HCT116 (cell line): ENCODE measurements at regions not wholly inside any gene's neighbourhood (a gene's known extent, or its start where the extent isn't known, plus 50 kb on each side); places are given as distances from the start of the nearest gene placed in this dataset.

Experiments used
- ATAC-seq: fragments of 200-7000 bp; cut with Tn5 transposase; 2 replicates; pipeline ENCODE4 v1.9.1; 2020; ENCODE audit warnings: mild to moderate bottlenecking, moderate library complexity
- BruUV-seq: library from RNA; stranded (reverse); fragments of 400-500 nt; replicated peaks from 2 replicates; lab custom pipeline; 2021; lab: Mats Ljungman, UMichigan
- CTCF ChIA-PET: fragments of 300-600 bp; sonication (Branson Sonifier 250); formaldehyde crosslinking; loops from one replicate; lab custom pipeline; 2021; ENCODE audit warnings: antibody characterized with exemption; lab: Charles Lee
- POLR2A ChIA-PET: fragments of 300-600, 350-600 bp; sonication (Branson Sonifier 250); formaldehyde crosslinking; loops from one replicate; lab custom pipeline; 2021; ENCODE audit warnings: antibody characterized with exemption; lab: Charles Lee
- RAD21 ChIA-PET, 2 experiments: fragments of 300-600 bp; sonication (Branson Sonifier 250); formaldehyde crosslinking; loops; one replicate each; lab custom pipeline; 2023; ENCODE audit warnings: low total read pairs in 2 of 2; ENCODE audit not compliant: uncharacterized antibody in 2 of 2, unreplicated experiment in 2 of 2, low non-redundant PET in 1 of 2; lab: Charles Lee
- DNase-seq: peaks from one replicate; pipeline ENCODE4 v3.0.0-alpha.2; 2010; ENCODE audit warnings: low read depth, low spot score
- H2AFZ ChIP-seq: fragments of 200-600 bp; shearing (Covaris generic), sonication (generic); 2 replicates; pipeline ENCODE4 v1.6.1; 2017; ENCODE audit warnings: low read depth, mixed run types, mixed read lengths, antibody characterized with exemption, low read length; ENCODE audit not compliant: poor library complexity, severe bottlenecking
- H3K27ac ChIP-seq: 2 replicates; pipeline ENCODE4 v1.5.1; 2012; ENCODE audit warnings: low read depth, low read length
- H3K27me3 ChIP-seq: fragments of 200-600 bp; sonication (generic); 2 replicates; pipeline ENCODE4 v1.6.1; 2016; ENCODE audit warnings: mixed run types, low read length, mixed read lengths; ENCODE audit not compliant: insufficient read depth
- H3K36me3 ChIP-seq, 2 experiments: fragments of 200-500 bp in 1 of 2; fragments of 200-600 bp in 1 of 2; sonication (Bioruptor generic) in 1 of 2; sonication (generic) in 1 of 2; 2 replicates each; pipeline versions ENCODE4 v1.5.1 to v1.6.1; 2014 to 2016; ENCODE audit warnings: low read length in 2 of 2, inconsistent platforms in 1 of 2, mixed read lengths in 1 of 2, mixed run types in 1 of 2; ENCODE audit not compliant: insufficient read depth in 2 of 2, control insufficient read depth in 1 of 2
- H3K4me1 ChIP-seq, 2 experiments: fragments of 200-600 bp in 1 of 2; sonication (generic) in 1 of 2; 2 replicates each; pipeline versions ENCODE4 v1.5.1 to v1.6.1; 2012 to 2017; ENCODE audit warnings: low read length in 2 of 2, inconsistent platforms in 1 of 2, mild to moderate bottlenecking in 1 of 2, mixed read lengths in 1 of 2, mixed run types in 1 of 2, moderate library complexity in 1 of 2; ENCODE audit not compliant: insufficient read depth in 2 of 2, control insufficient read depth in 1 of 2
- H3K4me2 ChIP-seq: fragments of 200-600 bp; sonication (generic); 2 replicates; pipeline ENCODE4 v1.6.1; 2017; ENCODE audit warnings: mixed run types, low read length, mixed read lengths
- H3K4me3 ChIP-seq, 2 experiments: fragments of 200-600 bp in 1 of 2; sonication (generic) in 1 of 2; replicated peaks in 1 of 2; 2 replicates each; pipeline ENCODE4 v1.5.1; 2011 to 2016; ENCODE audit warnings: low read length in 2 of 2, control low read depth in 1 of 2, low read depth in 1 of 2, mild to moderate bottlenecking in 1 of 2, mixed read lengths in 1 of 2, mixed run types in 1 of 2
- H3K79me2 ChIP-seq: fragments of 200-600 bp; sonication (generic); 2 replicates; pipeline ENCODE4 v1.6.1; 2017; ENCODE audit warnings: mild to moderate bottlenecking, mixed run types, low read length, moderate library complexity, mixed read lengths; ENCODE audit not compliant: insufficient read depth
- H3K9ac ChIP-seq: fragments of 200-600 bp; sonication (generic); 2 replicates; pipeline ENCODE4 v1.6.1; 2016; ENCODE audit warnings: low read length, mixed read lengths
- H3K9me2 ChIP-seq: fragments of 200-600 bp; sonication (generic), shearing (Covaris generic); 2 replicates; pipeline ENCODE4 v1.6.1; 2017; ENCODE audit warnings: mixed run types, mild to moderate bottlenecking, moderate library complexity; ENCODE audit not compliant: insufficient read depth
- H3K9me3 ChIP-seq, 2 experiments: fragments of 200-500 bp in 1 of 2; fragments of 200-600 bp in 1 of 2; sonication (Bioruptor generic) in 1 of 2; sonication (generic) in 1 of 2; 2 replicates each; pipeline ENCODE4 v1.6.1; 2014 to 2017; ENCODE audit warnings: low read length in 2 of 2, mixed read lengths in 2 of 2, inconsistent platforms in 1 of 2, low read depth in 1 of 2, mild to moderate bottlenecking in 1 of 2, mixed run types in 1 of 2, moderate library complexity in 1 of 2; ENCODE audit not compliant: control insufficient read depth in 1 of 2, insufficient read depth in 1 of 2
- H4K20me1 ChIP-seq: fragments of 200-600 bp; sonication (generic), shearing (Covaris generic); 2 replicates; pipeline ENCODE4 v1.6.1; 2017; ENCODE audit warnings: mixed run types, mild to moderate bottlenecking, moderate library complexity; ENCODE audit not compliant: insufficient read depth
- CBX3 ChIP-seq: IDR thresholded peaks from 2 replicates; pipeline ENCODE4 v1.6.1; 2012; ENCODE audit warnings: low read depth
- CEBPB ChIP-seq: IDR thresholded peaks from 2 replicates; pipeline ENCODE4 v1.6.1; 2012; ENCODE audit warnings: low read depth
- EGR1 ChIP-seq: IDR thresholded peaks from 2 replicates; pipeline ENCODE4 v1.6.1; 2012; ENCODE audit warnings: low read depth
- ELF1 ChIP-seq: IDR thresholded peaks from 2 replicates; pipeline ENCODE4 v1.6.1; 2012; ENCODE audit warnings: low read depth, borderline replicate concordance
- FOSL1 ChIP-seq: IDR thresholded peaks from 2 replicates; pipeline ENCODE4 v1.6.1; 2012; ENCODE audit warnings: low read depth
- POLR2AphosphoS5 ChIP-seq: IDR thresholded peaks from 2 replicates; pipeline ENCODE4 v1.6.1; 2011; ENCODE audit warnings: mild to moderate bottlenecking, low read depth, low read length, moderate library complexity
- RAD21 ChIP-seq: IDR thresholded peaks from 2 replicates; pipeline ENCODE4 v1.6.1; 2012; ENCODE audit warnings: low read depth, mild to moderate bottlenecking
- SRF ChIP-seq: IDR thresholded peaks from 2 replicates; pipeline ENCODE4 v1.6.1; 2012; ENCODE audit warnings: low read depth
- TCF7L2 ChIP-seq: IDR thresholded peaks from 2 replicates; pipeline ENCODE4 v1.7.0; 2011; ENCODE audit warnings: borderline replicate concordance, inconsistent platforms; ENCODE audit not compliant: insufficient read depth, insufficient read length; ENCODE audit errors: extremely low read depth
- intact Hi-C: fragments of 100-400 bp; cut with micrococcal nuclease; formaldehyde crosslinking; loops from 2 replicates; pipeline ENCODE4 v1.10.0; 2022
- TF ChIP-seq, protein P1 (sequence below): IDR thresholded peaks from 2 replicates; pipeline ENCODE4 v1.6.1; 2012
- TF ChIP-seq, protein P2 (sequence below): IDR thresholded peaks from 2 replicates; pipeline ENCODE4 v1.6.1; 2012; ENCODE audit warnings: low read depth
- TF ChIP-seq, protein P3 (sequence below), 3 experiments: fragments of 200-600 bp in 1 of 3; sonication (generic) in 1 of 3; IDR thresholded peaks in 2 of 3; conservative IDR thresholded peaks in 1 of 3; 2 replicates each; pipeline ENCODE4 v1.5.1; 2012 to 2017; ENCODE audit warnings: low read depth in 2 of 3, low read length in 2 of 3, antibody characterized with exemption in 1 of 3, borderline replicate concordance in 1 of 3, control low read depth in 1 of 3, mild to moderate bottlenecking in 1 of 3, mixed read lengths in 1 of 3, mixed run types in 1 of 3, moderate library complexity in 1 of 3; ENCODE audit not compliant: insufficient read depth in 1 of 3

DNA sequence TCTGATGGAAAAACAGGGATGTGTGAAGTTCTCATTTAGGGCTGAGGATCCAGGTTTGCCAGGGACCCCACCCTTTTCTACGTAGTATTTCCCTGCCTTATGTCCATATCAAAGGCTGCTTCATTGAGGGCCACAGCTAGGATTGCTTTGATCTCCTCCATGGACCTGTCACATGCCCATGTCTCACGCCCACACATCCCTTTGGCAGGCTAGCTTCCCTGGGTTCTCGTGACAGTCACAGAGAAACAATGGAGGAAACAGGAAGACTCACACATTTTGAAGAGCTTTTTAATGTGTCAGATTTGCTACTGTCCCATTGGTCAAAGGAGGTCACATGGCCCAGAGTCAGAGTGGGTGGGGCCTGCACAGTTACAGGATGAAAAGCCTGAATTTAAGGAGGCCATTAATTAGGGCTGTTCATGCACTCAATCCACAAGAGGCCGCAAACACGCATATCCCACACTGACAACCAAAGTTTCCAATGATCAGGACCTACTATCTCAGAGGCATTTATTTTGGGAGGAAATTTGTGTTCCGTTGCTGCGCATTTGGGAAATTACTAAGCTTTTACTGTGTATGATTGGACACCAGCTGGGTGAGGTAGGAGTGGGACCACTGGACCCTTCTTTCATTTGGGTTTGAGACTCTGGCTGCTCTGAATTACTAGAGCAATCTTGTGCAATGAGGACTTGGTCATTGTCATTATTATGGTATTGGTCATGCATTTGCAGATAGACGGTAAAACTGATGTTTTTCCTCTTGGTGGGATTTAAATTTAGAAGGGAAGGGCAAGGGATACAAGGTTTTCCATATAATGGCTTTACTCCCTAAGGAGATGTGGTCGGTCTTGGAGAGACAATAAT, 266.2 kb downstream of the KTN1 start:
- intact Hi-C loops: no loop called here
- H3K79me2 ChIP-seq: no peaks in the 10 kb centered on the region
- no peak overlapping the region for H3K27ac ChIP-seq
- no peaks in the 10 kb centered on the region for H3K27me3 ChIP-seq
- ATAC-seq: peak; percentile 58; the same call in 1 of the 2 replicates
- H3K36me3 ChIP-seq: no peaks in the 10 kb centered on the region
- H3K9me3 ChIP-seq: no peaks in the 10 kb centered on the region
- no peak overlapping the region for H3K9ac ChIP-seq
- peak; percentile 64 for TF ChIP-seq EGR1
- TF ChIP-seq CEBPB: no peak
- no peak overlapping the region for H3K4me3 ChIP-seq
- ChIA-PET CTCF (interaction anchor here (1.0 kb wide), 2 partner anchors 19 to 494 kb away, joined by 3 to 4 read pairs; no protein-coding TSS in a partner anchor), POLR2A (interaction anchor here (0.6 kb wide), 2 partner anchors 15 to 775 kb away, joined by 3 to 5 read pairs; no protein-coding TSS in a partner anchor), RAD21 (no interaction called here)
- peaks cover 8 to 22% of the 10 kb centered on the region in 2 experiments for H3K4me1 ChIP-seq
- no peaks in the 10 kb centered on the region for H4K20me1 ChIP-seq
- no peak overlapping the region for H2AFZ ChIP-seq
- no peak for DNase-seq
- BruUV-seq: no TSS peak
- H3K4me2 ChIP-seq: no peak overlapping the region
- H3K9me2 ChIP-seq: no peaks in the 10 kb centered on the region

- Histone ChIP-seq H2AFZ (no peak overlapping the region), H3K9ac (no peak overlapping the region), H3K36me3 (no peaks in the 10 kb centered on the region), H3K4me1 (peaks cover 10 to 28% of the 10 kb centered on the region in 2 experiments), H3K27ac (no peak overlapping the region), H3K9me2 (no peaks in the 10 kb centered on the region), H3K9me3 (no peaks in the 10 kb centered on the region), H4K20me1 (no peaks in the 10 kb centered on the region), H3K4me2 (no peak overlapping the region), H3K79me2 (no peaks in the 10 kb centered on the region), H3K27me3 (no peaks in the 10 kb centered on the region), H3K4me3 (no peak overlapping the region)
- no TSS peak for BruUV-seq
- ChIA-PET POLR2A (no interaction called here), RAD21 (no interaction called here), CTCF (no interaction called here)
- ATAC-seq: no peak
- DNase-seq: no peak
- intact Hi-C loops: no loop called here
- TF ChIP-seq TCF7L2 (no peak), FOSL1 (no peak), CEBPB (no peak), SRF (no peak), POLR2AphosphoS5 (no peak), EGR1 (no peak), CBX3 (no peak), ELF1 (no peak), RAD21 (no peak)
- TF ChIP-seq, protein P1, sequence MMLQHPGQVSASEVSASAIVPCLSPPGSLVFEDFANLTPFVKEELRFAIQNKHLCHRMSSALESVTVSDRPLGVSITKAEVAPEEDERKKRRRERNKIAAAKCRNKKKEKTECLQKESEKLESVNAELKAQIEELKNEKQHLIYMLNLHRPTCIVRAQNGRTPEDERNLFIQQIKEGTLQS: no peak
- TF ChIP-seq, protein P2, sequence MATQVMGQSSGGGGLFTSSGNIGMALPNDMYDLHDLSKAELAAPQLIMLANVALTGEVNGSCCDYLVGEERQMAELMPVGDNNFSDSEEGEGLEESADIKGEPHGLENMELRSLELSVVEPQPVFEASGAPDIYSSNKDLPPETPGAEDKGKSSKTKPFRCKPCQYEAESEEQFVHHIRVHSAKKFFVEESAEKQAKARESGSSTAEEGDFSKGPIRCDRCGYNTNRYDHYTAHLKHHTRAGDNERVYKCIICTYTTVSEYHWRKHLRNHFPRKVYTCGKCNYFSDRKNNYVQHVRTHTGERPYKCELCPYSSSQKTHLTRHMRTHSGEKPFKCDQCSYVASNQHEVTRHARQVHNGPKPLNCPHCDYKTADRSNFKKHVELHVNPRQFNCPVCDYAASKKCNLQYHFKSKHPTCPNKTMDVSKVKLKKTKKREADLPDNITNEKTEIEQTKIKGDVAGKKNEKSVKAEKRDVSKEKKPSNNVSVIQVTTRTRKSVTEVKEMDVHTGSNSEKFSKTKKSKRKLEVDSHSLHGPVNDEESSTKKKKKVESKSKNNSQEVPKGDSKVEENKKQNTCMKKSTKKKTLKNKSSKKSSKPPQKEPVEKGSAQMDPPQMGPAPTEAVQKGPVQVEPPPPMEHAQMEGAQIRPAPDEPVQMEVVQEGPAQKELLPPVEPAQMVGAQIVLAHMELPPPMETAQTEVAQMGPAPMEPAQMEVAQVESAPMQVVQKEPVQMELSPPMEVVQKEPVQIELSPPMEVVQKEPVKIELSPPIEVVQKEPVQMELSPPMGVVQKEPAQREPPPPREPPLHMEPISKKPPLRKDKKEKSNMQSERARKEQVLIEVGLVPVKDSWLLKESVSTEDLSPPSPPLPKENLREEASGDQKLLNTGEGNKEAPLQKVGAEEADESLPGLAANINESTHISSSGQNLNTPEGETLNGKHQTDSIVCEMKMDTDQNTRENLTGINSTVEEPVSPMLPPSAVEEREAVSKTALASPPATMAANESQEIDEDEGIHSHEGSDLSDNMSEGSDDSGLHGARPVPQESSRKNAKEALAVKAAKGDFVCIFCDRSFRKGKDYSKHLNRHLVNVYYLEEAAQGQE: no peak
- TF ChIP-seq, protein P3, sequence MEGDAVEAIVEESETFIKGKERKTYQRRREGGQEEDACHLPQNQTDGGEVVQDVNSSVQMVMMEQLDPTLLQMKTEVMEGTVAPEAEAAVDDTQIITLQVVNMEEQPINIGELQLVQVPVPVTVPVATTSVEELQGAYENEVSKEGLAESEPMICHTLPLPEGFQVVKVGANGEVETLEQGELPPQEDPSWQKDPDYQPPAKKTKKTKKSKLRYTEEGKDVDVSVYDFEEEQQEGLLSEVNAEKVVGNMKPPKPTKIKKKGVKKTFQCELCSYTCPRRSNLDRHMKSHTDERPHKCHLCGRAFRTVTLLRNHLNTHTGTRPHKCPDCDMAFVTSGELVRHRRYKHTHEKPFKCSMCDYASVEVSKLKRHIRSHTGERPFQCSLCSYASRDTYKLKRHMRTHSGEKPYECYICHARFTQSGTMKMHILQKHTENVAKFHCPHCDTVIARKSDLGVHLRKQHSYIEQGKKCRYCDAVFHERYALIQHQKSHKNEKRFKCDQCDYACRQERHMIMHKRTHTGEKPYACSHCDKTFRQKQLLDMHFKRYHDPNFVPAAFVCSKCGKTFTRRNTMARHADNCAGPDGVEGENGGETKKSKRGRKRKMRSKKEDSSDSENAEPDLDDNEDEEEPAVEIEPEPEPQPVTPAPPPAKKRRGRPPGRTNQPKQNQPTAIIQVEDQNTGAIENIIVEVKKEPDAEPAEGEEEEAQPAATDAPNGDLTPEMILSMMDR (IDR thresholded peaks at IDR 0.05 in 2 of 3, conservative IDR thresholded peaks at IDR 0.05 in 1 of 3; ENCODE audit: borderline replicate concordance in 1 of 3, insufficient read depth in 1 of 3, low read depth in 2 of 3, low read length in 2 of 3): no peak
Measured at GRCh38 chr14:55846826-55847446, 266.9 kb downstream of the KTN1 start.
